WTC11 (cell line): ENCODE measurements at regions not wholly inside any gene's neighbourhood (a gene's known extent, or its start where the extent isn't known, plus 50 kb on each side); places are given as distances from the start of the nearest gene placed in this dataset.

Experiments used
- ATAC-seq: fragments of 200-7000 bp; cut with Tn5 transposase; 2 replicates; pipeline ENCODE4 v1.10.0; 2021; ENCODE audit warnings: mild to moderate bottlenecking, moderate library complexity
- CTCF ChIA-PET: fragments of 300-600 bp; sonication (Branson Sonifier 250); formaldehyde crosslinking; loops from one replicate; lab custom pipeline; 2021; ENCODE audit warnings: antibody characterized with exemption; lab: Charles Lee
- POLR2A ChIA-PET: fragments of 350-600 bp; sonication (Branson Sonifier 250); formaldehyde crosslinking; loops from one replicate; lab custom pipeline; 2021; ENCODE audit warnings: antibody characterized with exemption; lab: Charles Lee
- DNase-seq: peaks from one replicate; pipeline ENCODE4 v3.0.0; 2021; ENCODE audit warnings: low spot score
- H3K27ac Mint-ChIP-seq: 2 replicates; pipeline ENCODE4 v1.8.0; 2021; ENCODE audit warnings: mixed read lengths
- H3K27me3 Mint-ChIP-seq: 2 replicates; pipeline ENCODE4 v1.8.0; 2021; ENCODE audit warnings: low read depth, mild to moderate bottlenecking, moderate library complexity, mixed read lengths
- H3K36me3 Mint-ChIP-seq: 2 replicates; pipeline ENCODE4 v1.8.0; 2021; ENCODE audit warnings: mixed read lengths
- H3K4me1 Mint-ChIP-seq: 2 replicates; pipeline ENCODE4 v1.8.0; 2022; ENCODE audit warnings: mixed read lengths
- H3K4me3 Mint-ChIP-seq: 2 replicates; pipeline ENCODE4 v1.8.0; 2021; ENCODE audit warnings: mild to moderate bottlenecking, moderate library complexity, mixed read lengths
- H3K9me3 Mint-ChIP-seq: 2 replicates; pipeline ENCODE4 v1.8.0; 2021; ENCODE audit warnings: mixed read lengths
- ARID4B ChIP-seq: sonication (generic); formaldehyde crosslinking; IDR thresholded peaks from 2 replicates; pipeline ENCODE4 v1.8.0; 2023; ENCODE audit warnings: missing genetic modification reagents, mild to moderate bottlenecking, borderline replicate concordance
- ATF1 ChIP-seq: sonication (generic); formaldehyde crosslinking; IDR thresholded peaks from 2 replicates; pipeline ENCODE4 v1.8.1; 2023; ENCODE audit warnings: mild to moderate bottlenecking, moderate library complexity, missing genetic modification reagents
- ATF3 ChIP-seq: sonication (generic); formaldehyde crosslinking; conservative IDR thresholded peaks from 2 replicates; pipeline ENCODE4 v1.8.1; 2022; ENCODE audit warnings: mild to moderate bottlenecking, missing genetic modification reagents
- ERG ChIP-seq: fragments of 250-450 bp; sonication (Bioruptor Pico); IDR thresholded peaks from 2 replicates; pipeline ENCODE4 v1.8.0; 2021; ENCODE audit warnings: mild to moderate bottlenecking
- ETV6 ChIP-seq: sonication (generic); formaldehyde crosslinking; IDR thresholded peaks from 2 replicates; pipeline ENCODE4 v1.8.1; 2022; ENCODE audit warnings: mild to moderate bottlenecking, missing genetic modification reagents
- GTF2I ChIP-seq: fragments of 250-450 bp; sonication (Bioruptor Pico); conservative IDR thresholded peaks from 2 replicates; pipeline ENCODE4 v1.4.0; 2021; ENCODE audit warnings: mild to moderate bottlenecking
- HMGA2 ChIP-seq: fragments of 250-450 bp; sonication (Bioruptor Pico); IDR thresholded peaks from 2 replicates; pipeline ENCODE4 v1.4.0; 2021; ENCODE audit warnings: mild to moderate bottlenecking, moderate library complexity
- IRF1 ChIP-seq: sonication (generic); formaldehyde crosslinking; IDR thresholded peaks from 2 replicates; pipeline ENCODE4 v1.8.0; 2023; ENCODE audit warnings: missing genetic modification reagents
- JAZF1 ChIP-seq: fragments of 250-450 bp; sonication (Bioruptor Pico); IDR thresholded peaks from 2 replicates; pipeline ENCODE4 v1.9.0; 2021; ENCODE audit warnings: moderate library complexity, mild to moderate bottlenecking, inconsistent platforms
- USF1 ChIP-seq: sonication (generic); formaldehyde crosslinking; IDR thresholded peaks from 2 replicates; pipeline ENCODE4 v1.8.0; 2022; ENCODE audit warnings: mild to moderate bottlenecking, missing genetic modification reagents
- ZNF532 ChIP-seq: fragments of 250-450 bp; sonication (Bioruptor Pico); IDR thresholded peaks from 2 replicates; pipeline ENCODE4 v1.9.0; 2021; ENCODE audit warnings: mild to moderate bottlenecking, borderline replicate concordance
- ZNF671 ChIP-seq: fragments of 250-450 bp; sonication (Bioruptor Pico); IDR thresholded peaks from 2 replicates; pipeline ENCODE4 v1.8.0; 2021; ENCODE audit warnings: mild to moderate bottlenecking

GRCh38 chr22:49368976-49369725 is 458.5 kb downstream of the BRD1 start:
- Mint-ChIP-seq H3K27me3 (no peaks in the 10 kb centered on the region; the same call in 1 of the 2 replicates), H3K27ac (no peak overlapping the region; the same call in 1 of the 2 replicates), H3K36me3 (no peaks in the 10 kb centered on the region), H3K9me3 (no peaks in the 10 kb centered on the region), H3K4me3 (no peak overlapping the region), H3K4me1 (peaks cover 7% of the 10 kb centered on the region)
- ATAC-seq (no peak), DNase-seq (peak; percentile 11)
- TF ChIP-seq IRF1 (CRISPR knock-in tag) = no peak
- no peak for TF ChIP-seq ATF1 (CRISPR knock-in tag)
- TF ChIP-seq GTF2I (CRISPR knock-in tag) = no peak
- TF ChIP-seq ATF3 (CRISPR knock-in tag) = no peak
- TF ChIP-seq JAZF1 (CRISPR knock-in tag) = no peak
- TF ChIP-seq ARID4B = no peak
- no peak for TF ChIP-seq USF1 (CRISPR knock-in tag)
- no peak for TF ChIP-seq HMGA2 (CRISPR knock-in tag)
- no peak for TF ChIP-seq ZNF532 (CRISPR knock-in tag)
- CTCF ChIA-PET = no interaction called here
- POLR2A ChIA-PET = no interaction called here

- no peaks in the 10 kb centered on the region for H3K9me3 Mint-ChIP-seq
- no peak for ATAC-seq
- H3K4me1 Mint-ChIP-seq = peaks cover 7% of the 10 kb centered on the region
- no peaks in the 10 kb centered on the region; the same call in 1 of the 2 replicates for H3K27me3 Mint-ChIP-seq
- no peak overlapping the region for H3K27ac Mint-ChIP-seq
- no peak overlapping the region for H3K4me3 Mint-ChIP-seq
- TF ChIP-seq GTF2I (CRISPR knock-in tag) (no peak), ETV6 (CRISPR knock-in tag) (no peak), ATF3 (CRISPR knock-in tag) (no peak), ERG (CRISPR knock-in tag) (no peak), ZNF671 (CRISPR knock-in tag) (no peak)
- ChIA-PET CTCF (no interaction called here), POLR2A (no interaction called here)
- DNase-seq = peak; percentile 3
- H3K36me3 Mint-ChIP-seq = no peaks in the 10 kb centered on the region
These were observed 459.3 kb downstream of the BRD1 start for GRCh38 chr22:49368221-49368975.
